ENCODE measurements at regions not wholly inside any gene's neighbourhood (a gene's known extent, or its start where the extent isn't known, plus 50 kb on each side); places are given as distances from the start of the nearest gene placed in this dataset.
A peak's percentile ranks its signal among the peaks of the same experiment; 100 is the strongest.

DNA sequence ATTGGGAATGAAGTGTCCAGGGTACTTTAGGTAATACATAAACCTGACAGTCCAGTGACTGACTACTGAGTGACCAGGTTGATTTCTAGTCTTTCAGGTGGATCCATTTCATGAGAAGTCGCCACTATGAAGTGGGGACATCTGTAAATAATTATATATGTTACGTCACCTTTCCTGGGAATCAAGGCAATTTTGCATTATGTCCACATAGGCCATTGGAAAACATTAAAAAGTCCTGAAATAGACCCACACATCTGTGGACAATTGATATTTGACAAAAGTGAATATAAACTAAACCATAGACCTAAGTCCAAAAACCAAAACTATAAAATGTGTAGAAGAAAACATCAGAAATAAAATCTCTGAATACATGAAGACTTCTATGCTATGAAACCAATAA is 231.5 kb downstream of the C6orf118 start:
- no peak for DNase-seq

DNA sequence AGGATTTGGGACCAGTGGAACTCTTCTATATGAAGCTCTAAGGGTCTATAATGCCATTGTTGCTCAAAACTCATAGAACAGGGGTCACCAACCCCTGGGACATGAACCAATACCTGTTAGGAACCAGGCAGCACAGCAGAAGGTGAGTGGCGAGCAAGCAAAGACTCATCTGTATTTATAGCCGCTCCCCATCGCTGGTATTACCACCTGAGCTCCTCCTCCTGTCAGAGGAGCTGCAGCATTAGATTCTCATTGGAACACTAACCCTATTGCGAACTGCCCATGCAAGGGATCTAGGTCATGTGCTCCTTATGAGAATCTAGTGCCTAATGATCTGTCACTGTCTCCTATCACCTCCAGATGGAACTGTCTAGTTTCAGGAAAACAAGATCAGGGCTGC is 237.5 kb downstream of the C6orf118 start:
- DNase-seq = no peak

DNA sequence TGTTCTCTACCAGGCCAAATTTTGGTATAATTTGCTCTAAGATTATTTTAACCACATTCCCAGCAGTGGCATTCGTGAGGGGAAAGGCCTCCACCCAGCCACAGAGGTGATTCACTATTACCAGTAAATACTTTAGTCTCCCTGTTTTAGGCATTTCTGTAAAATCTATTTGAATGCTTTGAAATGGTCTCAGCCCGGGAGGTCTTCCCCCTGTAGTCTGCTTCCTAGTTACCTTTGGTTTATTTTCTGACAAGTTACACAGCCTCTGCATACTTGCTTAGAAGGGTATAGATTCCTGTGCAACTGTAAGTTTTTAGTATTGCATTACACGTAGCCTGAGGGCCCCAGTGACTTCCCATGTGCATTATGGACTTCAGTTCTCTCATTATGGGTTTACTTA is 248.7 kb downstream of the C6orf118 start:
- DNase-seq = no peak

DNA sequence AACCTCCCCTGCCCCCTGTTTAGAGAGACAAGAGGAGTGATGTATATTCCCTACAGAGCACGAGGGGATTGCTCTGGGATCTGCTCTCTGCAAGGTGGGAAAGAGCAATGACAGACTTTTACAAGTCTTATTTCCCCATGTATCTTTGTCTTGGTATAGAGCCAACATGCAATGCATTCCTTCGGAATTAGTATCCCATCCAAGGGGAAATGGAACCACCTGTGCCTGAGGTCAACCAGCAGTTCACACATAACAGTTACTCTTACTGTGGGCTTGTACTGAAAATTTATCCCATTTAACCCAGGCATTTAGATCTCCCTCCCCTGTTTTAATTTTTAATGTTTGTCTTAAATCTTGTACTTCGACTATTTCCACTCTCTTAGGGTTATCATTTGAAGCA is 250.4 kb downstream of the C6orf118 start:
- DNase-seq = no peak

DNA sequence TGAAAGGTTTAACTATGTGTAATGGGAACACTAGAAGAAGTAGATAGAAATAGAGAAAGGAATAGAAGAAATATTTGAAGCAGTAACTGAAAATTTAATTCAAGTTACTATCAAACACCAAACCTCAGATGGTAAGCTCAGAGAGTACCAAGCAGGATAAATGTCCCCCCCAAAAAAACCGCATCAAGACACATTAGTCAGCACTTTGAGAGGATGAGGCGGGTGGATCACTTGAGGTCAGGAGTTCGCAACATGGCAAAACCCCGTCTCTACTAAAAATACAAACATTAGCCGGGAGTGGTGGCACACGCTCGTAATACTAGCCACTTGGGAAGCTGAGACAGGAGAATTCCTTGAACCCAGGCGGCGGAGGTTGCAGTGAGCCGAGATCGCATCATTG is 253.1 kb downstream of the C6orf118 start:
- no peak for DNase-seq

GRCh38 chr6:165055231-165055630 is 254.2 kb downstream of the C6orf118 start:
- no peak for DNase-seq

DNA sequence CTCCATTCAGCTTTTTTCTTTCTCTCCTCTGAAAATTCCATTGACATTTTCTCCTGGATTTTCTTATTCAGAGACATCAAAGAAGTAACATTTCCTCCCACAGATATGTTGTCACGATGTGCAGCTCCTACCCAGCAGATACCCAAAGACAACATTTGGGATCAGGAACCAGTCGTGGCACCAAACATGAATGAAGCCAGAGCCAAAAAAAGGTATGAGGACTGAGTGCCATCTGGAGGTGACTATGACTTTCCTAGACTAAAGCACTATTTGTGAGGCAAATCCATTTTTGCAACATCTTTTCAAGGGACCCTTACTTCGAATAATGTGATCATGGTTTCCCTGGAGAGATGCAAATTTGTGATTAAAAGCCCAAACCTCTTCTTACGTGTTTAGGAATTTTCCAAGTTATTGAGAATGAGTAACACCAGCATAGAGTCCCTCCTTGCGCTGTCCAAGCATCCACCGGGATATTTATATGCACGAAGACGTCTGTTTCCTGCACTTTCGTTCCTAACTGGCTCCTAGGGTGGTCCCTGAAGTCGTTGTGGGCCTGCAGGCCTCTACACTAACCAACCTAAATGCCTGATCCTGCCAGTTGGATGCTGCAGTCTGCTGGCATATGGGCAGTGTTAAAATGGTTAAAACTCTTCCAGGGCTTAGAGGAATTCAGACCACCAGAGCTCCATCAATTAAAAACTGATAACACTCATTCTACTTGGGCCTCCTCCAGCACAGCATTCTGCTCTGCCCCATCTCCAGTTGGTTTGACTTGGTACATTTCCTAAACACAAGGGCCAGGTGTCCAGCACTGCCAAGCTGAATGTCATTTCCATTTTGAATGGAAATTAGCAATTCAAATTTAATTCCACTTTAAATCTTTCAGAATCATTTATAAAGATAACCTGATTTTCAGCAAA is 256.6 kb downstream of the C6orf118 start:
- DNase-seq = no peak

DNA sequence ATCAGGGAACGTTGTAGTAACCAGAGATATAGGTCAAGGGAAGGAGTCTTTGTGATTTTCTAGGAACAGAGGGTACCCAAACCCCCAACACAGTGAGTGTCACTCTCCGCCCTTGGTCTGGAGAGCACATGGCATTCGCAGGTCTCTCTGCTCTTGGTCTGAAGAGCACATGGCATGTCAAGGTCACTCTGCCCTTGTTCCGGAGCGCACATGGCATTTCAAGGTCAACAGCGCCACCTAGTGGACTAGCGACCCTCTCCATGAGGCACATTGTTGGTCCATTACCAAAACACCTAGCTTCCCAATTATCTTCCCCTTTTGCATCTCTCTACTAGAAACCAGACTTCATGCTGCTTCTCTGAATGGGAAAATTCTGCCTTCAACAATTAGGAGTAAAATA is 260.0 kb downstream of the C6orf118 start:
- DNase-seq = no peak

DNA sequence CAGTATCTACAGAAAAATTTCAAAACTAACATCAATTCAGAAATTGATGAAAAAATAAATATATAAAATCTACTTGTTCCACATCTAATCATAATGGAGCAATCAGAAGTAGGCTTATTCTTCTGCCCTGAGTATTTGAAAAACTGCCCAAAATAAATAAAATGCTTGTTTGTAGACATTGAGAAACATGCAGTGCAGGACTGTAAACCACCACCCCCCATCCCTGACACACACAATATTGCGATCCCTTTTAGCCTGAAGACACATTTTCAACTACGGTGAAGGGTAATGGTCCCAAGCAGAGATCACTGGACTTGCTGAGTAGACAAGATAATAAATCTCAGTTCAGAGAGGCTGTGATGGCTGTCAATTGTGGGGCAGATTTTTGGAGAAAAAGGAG is 261.5 kb downstream of the C6orf118 start:
- DNase-seq = no peak

- DNase-seq = no peak
These were observed 263.8 kb downstream of the C6orf118 start for GRCh38 chr6:165045631-165046030.

GRCh38 chr6:165042912-165043311 is 266.5 kb downstream of the C6orf118 start:
- DNase-seq = no peak

DNA sequence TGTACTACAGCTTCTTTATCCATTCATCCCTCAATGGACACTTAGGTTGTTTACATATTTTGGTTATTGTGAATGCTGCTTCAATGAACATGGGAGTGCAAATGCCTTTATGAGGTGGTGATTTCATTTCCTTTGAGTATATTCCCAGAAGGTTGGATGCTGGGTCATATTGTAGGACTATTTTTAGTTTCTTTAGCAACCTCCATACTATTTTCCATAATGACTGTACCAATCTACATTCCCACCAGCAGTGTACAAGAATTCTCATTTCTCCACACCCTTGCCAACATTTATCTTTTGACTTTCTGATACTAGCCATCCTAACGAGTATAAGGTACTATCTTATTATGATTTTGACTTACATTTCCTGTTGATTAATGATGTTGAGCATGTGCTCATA is 269.0 kb downstream of the C6orf118 start:
- no peak for DNase-seq

DNA sequence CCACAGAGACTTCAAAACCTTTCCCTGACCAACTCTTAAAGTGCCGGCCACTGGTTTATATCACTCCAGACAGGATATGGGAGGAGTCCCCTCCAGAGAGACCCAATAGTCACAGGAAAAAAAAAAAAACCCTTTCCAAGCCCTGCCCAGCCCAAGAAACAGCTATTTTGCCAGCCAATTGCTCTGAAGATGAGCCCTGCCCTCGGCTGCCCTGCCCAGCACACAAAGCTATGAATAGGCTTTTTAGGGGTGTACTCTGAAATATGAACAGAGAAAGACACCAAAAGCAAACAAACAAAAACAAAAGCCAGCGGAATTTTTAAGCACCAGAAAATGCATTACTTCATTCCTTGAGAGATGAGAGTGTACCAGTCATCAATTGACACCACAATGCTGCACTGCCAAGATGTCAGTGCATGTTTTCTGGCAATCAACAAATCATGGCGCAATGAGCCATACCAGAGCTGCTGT is 275.1 kb downstream of the C6orf118 start:
- DNase-seq = no peak

DNA sequence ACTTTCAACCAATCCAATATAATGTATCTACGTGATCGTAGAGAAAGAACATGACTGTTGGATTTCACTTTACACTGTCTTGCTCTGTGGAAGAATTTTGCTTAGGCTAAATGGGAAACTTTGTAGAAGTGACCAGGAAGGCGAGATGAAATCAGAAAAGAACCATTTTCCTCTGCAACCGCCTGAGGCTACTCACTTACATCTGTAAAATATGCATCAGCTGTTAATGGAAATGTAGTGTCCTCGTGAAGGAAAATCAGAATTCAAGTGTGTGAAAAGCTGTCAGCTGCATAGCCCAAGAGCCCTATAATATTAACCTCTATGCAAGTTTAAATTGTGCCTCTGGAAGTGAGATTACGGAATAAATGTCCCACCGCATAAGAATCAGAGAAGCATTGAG is 277.9 kb downstream of the C6orf118 start:
- DNase-seq = no peak

- no peak for DNase-seq
These were observed 284.4 kb downstream of the C6orf118 start for GRCh38 chr6:165025040-165025439.

- no peak for DNase-seq
These were observed 289.7 kb downstream of the C6orf118 start for GRCh38 chr6:165019681-165020080.

DNA sequence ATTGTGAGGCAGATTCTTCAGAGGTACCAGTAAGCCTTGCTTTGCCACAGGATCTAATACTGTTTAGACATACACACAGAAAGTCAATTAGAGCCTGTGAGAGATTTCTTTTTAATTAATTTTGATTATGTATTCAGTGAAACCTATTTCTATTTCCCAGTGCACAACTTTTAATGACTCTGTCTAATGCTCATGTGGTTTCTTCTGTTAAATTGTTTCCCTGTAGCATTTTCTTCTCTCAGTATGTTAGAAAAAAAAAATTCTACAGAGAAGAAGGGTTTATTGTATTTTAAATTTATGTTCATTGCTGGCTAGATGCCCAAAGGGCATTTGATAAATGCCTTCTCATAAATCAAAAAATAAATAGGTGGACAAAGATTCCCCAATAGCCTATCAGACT is 293.7 kb downstream of the C6orf118 start:
- DNase-seq = no peak

DNA sequence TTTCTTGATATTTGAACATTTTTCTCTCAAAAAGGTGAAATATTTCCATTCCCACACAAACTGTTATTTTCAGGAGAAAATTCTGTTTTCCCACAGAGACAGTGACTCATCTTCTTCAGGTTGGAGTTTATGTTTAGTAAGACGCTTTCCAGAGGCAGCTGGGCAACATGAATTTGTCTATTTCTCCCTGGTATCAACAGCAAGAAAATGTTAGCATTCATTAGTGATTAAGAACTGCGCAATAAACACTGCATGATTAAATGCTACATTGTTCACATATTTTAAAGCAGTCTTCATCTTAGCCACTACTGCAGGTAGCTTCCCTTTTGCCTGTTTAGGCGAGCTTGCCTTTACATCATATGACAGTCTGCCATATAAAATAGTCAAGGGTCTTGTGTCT is 295.7 kb downstream of the C6orf118 start:
- peak; percentile 2 for DNase-seq

GRCh38 chr6:165012183-165012582 is 297.2 kb downstream of the C6orf118 start:
- DNase-seq = no peak

GRCh38 chr6:165010556-165011535 is 298.6 kb downstream of the C6orf118 start:
- peak; percentile 67 for DNase-seq

DNA sequence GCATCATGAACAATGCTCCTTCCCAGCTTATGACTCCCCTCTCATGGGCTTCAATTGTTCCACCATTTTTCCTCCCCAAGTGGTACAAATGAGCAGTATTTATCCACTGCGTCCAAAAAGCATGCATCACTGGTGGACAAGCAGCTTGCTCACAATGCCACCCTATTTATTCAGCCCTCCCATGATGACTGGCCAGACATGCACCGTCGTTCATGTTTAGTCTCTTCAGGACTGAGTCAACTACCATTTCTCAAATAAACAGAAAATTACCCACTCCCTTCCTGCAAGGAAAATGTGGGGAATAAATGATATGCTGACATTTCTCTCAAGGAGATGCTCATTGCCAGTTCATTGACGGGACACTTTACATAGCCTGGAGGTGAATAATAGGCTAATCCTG is 300.4 kb downstream of the C6orf118 start:
- DNase-seq = no peak

- DNase-seq = no peak
These were observed 306.5 kb downstream of the C6orf118 start for GRCh38 chr6:165002866-165003265.

- DNase-seq = no peak
These were observed 307.0 kb downstream of the C6orf118 start for GRCh38 chr6:165002358-165002757.
